Stimulated activated CD8-positive, alpha-beta memory T cell treated with anti-CD3 and anti-CD28 coated beads, Interleukin-4, amount 100 ng/mL, for 48 hours (primary cell): ENCODE measurements at regions not wholly inside any gene's neighbourhood (a gene's known extent, or its start where the extent isn't known, plus 50 kb on each side); places are given as distances from the start of the nearest gene placed in this dataset.
A peak's percentile ranks its signal among the peaks of the same experiment; 100 is the strongest.

Experiments used
- DNase-seq: peaks from one replicate; pipeline ENCODE4 v3.0.0-alpha.2; 2020

DNA sequence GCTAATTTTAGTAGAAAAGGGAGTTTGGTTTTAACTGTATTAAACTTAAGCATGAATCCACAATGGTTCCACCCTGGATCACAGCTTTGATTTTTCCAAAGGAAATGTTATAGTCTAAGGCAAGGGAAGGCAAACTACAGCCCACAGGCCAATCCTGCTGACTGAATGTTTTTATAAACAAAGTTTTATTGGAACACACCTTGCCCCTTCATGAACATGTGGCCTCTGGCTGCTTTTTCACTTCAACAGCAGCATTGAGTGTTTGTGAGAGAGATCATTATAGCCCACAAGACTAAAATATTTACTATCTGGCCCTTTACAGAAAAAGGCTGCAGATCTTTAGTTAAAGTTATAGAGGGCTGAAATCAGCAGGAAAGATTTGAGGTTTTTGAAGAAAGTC, 198.7 kb downstream of the IRS2 start:
- DNase-seq = no peak

DNA sequence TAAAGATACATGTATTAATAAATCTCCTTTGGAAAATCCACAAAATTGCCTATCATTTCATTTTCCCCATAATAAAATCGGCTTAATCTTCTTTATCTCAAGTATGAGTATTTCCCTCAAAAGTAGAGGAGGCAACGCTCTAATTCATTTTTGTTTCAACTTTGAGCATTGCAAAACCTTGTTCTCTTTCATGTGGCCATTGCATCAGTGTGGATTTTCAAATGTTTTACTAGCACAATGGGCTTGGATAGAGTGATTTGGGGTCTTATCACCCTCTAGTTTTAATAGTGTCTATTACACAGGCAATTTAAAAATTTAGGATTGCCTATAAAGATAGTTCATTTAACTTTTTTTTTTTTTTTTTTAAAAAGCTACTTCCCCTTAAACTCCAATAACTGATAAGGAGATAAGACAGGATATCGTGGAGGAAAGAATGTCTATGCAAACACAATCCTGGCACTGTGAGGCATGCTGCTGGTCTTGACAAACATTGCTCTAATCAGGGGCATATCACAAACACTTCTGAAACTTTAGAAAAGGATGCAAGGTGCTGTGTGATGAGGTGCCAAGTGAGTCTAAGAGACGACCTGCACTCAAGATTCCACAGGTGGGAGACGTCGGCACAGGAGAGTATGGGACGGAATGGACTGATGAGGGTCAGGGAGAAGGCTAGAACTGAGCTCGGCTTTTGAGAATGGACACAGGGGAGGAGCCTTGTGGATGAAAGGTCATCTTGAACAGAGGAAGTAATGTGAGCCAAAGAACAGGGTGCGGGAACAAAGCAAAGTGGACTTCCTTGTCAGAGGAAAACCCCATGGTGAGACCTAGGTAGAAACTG, 199.7 kb downstream of the IRS2 start:
- no peak for DNase-seq

DNA sequence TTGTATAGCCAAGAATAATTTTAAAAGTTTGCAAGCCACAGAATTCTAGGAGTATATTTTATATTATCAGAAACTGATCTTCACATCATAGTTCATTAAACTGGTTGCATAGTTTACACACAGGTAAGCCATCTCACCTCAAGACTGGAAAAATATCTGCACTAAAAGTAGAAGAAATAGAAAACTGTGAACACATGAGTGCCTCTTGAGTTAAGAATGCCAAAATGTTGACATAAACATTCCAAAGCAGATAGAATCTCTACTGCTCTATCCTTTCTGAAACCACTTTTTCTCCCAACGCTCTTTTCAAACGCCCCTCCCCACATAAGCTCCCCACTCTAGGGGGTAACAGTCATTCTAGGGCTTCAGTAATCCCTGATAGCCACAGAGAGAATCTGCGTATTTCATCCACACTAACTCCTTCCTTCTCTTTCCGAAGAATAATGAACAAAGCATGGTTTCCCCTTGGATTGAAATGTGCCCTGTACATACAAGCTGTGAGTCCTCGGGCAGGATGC, 201.5 kb downstream of the IRS2 start:
- DNase-seq = no peak

DNA sequence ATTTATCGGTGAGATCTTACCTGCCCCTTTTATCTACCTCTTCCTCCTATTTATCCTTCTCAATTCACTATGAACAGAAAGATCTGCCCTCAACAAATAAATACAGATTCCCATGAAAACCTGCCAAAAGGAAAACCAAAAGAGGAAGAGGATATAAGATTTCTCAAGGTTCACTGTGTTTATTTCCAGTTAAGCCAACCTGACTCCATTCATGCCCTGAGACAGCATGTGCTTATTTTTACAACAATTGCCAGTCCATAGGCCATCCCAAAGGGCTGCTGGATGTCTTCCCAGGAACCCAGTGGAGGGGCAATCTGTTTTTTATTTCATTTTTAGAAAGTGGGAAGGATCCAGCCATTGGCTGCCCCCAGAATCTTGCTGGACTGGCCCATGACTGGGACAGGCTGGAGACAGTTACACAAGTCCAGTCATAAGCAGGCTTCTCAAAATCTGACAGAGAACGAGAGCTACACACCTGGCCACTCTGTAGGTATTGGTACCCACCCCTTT, 209.1 kb downstream of the IRS2 start:
- no peak for DNase-seq

DNA sequence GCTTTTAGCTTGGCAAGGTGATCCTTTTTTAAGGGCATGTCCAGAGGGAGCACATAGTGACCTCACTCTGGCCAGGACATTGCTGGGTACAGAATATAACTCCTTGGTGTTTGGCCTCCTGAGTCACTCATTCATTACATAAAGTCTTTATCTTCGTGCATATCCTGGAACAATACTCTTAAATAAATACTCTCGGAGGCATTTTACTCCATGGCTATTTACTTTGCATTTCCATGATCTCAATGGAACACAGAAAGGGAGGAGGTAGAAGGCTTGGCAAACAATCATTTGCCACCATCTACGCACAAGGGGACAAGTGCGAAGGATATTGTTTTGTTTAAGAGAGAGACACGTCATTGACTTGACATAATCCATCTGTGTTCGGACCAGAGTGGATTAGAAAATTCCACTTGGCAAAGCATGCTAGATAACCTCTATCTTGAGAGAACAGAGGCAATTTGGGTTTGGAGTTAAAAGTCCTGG, 210.0 kb downstream of the IRS2 start:
- no peak for DNase-seq

DNA sequence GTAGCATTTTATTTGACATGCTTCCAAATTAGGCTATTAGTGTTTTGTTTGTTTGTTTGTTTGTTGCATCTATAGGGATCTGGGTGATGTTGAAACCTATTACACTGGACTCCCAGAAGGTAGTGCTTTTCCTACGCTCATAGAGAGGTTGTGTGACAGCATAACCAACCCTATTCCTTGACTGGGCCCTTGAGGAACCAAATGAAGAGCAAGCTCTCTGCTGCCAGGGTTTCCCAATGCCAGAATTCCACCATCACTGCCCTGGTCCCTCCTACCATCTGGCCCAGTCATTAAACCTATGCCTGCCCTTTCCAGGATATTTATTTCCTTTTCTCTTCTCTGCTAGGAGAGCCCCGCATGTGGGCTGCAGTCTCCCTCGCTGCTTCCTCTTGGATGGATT, 210.6 kb downstream of the IRS2 start:
- DNase-seq = no peak

DNA sequence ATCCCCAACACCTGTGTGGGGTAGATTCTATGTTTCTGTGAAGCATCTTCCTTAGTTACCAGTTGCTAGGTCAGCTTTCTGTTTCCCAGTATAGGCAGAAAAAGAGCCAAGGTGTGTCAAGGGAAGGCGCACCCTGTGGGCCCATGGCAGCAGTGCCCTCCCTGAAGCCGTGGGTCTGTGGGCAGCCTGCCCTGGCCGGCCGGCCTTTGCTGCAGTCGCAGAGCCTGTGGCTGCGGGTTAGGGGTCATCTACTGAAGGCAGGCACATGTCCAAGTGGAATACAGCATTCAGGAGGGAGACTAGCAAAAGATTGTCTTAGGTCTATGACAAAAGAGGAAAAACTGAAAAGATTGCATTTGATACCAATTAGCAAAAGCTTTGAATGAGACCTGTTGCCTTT, 214.0 kb downstream of the IRS2 start:
- no peak for DNase-seq

DNA sequence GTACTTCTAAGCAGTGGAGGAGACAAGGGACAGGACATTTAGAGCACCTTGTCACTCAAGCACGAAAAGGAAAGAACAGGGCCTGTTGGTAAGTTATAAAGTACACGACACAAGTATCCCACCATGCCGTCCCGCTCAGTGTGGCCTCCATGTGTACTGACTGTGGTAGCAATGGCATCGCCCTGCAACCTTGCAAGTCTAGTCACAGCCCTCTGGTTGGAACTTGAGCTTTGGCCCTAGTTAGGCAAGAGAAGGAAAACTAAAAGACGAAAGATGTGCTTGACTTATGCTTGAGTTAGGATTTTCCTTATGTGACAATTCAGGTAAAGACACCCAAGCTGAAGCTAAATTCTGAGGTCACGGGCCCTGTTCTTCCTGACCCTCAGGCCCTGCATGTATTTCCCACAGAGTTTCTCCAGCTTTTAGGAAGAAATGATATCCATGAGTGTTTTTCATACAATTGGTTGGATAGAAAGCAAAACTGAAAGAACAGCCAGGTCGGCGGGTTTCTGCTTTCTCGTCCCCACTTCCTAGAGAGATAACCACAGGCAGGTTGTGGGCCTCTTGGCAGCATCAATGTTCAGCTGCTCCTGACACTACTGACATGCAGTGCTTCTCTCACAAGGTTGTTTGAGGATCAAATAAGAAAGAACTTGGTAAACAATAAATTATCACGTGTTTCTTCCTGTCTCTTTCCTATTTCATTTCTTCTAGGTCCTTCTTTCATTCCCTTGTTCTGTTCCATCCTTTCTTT, 216.2 kb downstream of the IRS2 start:
- DNase-seq = peak; percentile 33

DNA sequence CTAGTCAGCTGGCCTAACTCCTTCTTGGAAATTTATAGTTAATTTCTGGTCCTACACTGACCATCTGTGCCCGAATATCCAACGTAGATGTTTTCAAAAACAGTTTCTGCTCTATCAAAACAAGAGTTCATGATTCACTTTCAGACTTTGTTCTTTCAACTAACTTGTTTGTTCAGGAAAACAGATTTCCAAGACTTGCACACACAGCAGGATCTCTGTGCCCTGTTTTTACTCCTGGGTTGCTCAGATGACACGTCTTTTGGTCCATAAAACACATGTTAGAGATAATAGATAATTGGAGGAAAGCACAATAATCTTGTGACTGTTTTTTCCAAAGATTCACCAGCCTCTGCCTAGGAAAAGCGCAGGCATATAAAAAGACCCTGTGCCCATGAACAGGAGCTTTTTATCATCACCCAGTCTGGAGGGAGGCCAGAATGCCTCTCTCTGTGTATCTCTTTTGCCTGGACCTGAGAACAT, 218.0 kb downstream of the IRS2 start:
- no peak for DNase-seq

DNA sequence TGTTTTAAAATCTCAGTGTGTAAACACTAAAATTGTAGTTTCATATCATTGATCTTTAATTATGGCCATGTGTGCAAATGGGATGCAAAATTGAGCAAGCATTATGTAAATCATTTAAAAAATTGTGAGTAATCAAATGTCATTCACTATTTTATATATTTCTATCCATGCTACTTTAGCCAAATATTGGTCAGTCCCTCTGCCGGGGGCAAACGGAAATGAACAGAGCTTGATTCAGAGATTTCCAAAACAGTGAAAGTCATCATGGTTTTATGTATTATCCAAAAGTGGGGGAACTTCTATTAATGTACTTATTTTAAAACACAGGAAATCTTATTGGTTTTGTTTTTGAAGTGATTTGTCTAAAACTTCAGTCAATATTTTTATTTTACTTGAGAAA, 219.1 kb downstream of the IRS2 start:
- DNase-seq = no peak

DNA sequence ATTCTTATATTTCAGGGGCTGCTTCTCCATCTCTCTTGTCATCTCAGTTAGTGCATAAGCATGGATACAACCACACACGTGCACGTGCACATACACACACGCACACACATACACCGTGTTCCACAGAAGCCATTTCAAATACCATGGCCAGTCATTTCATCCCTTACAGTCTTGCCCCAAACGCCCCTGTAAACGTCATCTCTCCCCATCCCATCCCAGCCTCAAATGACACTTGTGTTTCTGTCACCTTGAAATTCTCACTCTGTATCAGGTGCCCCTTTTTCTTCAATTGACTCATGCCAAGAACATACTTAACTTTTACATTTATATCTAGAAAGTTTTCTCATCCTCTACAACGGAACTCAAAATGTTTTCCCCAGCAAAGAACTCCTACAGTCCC, 220.5 kb downstream of the IRS2 start:
- no peak for DNase-seq

DNA sequence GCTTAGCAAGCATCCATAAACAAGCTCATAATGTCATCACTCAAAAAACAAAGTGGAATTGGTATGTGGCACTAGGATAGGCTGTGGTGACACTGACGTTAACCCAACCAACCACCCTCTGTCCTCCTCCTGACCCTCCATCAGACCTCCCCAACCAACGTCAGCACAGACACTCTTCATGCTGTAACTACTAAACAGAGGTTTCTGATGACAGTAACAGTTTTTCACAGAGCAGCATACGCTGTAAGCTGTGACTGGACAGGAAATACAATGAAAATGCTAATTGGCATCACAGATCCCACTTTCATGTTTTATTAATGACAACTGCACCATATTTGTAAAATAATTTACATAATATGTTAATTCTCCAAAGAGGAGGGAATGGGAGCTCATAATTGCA, 238.0 kb downstream of the IRS2 start:
- no peak for DNase-seq

DNA sequence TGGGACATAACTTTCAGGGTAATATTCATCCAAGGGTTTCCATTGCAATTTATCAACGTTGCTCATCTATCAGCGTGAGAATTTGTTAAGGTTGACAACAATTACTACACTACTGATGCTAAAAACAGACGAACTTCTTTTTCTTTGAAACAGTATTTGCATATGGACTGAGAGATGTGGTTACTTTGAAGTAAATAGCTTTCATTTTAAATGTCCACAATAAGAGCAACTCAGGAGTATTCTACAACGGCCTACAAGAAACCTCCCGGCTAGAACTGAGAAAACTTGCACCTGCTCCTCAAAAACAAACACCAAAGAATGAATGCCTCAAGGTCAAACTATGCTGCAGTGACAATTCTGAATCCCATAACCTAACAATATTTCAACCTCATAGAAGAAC, 238.4 kb downstream of the IRS2 start:
- DNase-seq = no peak

DNA sequence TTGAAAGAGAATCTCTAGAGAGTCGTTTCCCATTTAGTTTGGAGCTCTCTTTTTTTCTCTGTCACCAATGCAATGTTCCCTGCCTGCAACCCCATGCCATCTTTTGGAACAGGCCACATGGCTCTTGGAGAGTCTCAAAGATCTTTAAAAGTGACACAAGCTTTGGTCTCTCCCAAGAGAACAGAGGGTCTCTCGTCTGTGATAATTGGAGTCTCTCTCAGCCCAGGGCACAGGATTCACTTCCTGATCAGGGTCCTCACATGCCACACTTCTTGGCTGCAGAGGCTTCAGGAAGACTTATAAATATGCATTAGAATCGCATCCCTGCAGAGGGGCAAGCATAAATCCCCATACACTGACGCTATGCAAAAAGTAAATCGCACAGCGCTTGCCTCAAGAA, 240.5 kb downstream of the IRS2 start:
- DNase-seq = no peak

DNA sequence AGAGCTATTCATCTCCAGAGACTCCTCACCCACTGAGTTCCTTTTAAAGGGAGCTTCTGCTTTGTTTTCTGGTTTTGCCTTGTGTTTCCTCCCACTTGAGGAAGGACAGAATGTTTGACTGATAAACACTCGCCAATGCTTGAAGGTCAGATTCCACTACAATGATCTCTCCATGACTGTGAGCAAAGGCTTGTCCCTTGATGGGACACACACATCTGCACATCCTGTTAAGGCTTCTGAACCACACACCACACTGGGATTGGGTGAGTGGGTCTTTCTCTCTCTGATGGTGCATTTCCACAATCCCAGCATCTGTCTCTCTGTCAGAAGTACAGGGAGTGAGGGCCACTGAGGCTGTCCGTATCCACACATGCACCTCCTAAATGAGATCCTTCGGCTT, 245.3 kb downstream of the IRS2 start:
- DNase-seq = no peak

DNA sequence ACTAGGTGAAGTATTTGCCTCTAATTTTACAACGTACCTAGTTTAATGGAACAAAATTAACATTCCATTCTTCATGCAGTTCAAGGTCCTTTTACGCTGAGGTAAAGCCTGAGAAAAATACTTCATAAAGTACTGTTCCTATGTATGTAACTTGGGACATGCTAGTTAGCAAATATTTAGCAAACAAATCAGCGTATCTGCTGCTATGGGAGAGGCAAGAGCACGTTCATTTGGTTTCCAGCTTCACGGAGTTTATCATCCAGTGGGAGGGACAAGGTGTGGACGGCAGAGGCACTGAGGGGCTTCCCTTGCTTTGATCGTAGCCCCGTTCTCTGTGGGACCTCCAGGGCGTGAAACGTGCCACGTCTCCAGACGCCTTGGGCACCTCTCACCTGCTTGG, 248.8 kb downstream of the IRS2 start:
- no peak for DNase-seq

DNA sequence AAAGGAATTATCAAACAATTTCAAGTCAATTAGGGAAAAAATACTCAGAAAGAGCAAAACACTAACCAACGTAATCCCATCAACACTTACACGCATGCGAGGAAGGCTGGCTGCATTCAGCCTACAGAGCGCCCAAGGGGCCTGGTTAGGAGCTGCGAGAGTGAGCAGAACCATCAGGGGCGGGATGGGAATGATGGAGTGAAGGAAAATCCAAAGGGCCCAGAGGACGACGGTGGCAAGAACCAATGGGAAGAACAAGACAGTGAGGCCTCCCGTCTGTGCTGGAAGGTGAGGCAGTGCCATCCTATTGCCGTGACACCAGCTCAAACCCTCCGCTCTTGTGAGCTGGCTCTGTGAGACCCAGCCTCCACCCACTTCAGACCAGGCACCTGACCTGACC, 253.0 kb downstream of the IRS2 start:
- no peak for DNase-seq

DNA sequence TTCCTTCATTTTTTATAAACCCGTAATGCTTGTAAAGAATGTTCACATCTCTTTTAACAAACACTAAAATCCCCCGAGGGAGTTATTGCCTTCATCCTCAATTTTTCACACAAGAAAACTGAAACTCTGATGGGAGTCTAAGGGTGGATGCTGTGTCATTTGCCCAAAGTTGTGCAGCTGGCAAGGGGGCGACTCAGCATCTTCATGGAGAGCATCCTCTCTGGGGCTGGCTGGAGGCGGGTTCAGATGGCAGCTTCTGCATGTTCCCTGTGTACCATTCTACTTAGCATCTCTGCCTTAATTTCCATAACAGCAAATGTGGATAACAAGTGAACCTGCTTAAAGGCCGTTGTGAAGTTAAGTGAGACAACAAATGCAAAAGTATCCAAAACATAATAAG, 256.4 kb downstream of the IRS2 start:
- DNase-seq = no peak

DNA sequence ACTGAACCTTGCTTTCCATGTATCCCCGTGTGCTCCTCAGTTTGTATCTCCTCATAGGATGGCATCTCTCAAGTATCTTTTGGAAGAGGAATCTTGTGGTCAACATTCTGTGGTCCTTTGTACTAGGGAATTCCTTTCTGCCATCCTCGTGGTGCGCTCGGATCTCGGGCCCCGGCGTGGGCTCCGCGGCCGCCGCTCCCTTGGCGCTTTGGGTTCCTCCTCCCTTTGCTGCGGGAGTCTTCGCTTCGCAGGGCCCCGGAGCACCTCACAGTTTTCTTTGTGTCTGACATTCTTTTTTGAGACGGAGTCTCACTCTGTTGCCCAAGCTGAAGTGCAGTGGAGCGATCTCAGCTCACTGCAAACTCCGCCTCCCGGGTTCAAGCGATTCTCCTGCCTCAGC, 264.7 kb downstream of the IRS2 start:
- DNase-seq = no peak

DNA sequence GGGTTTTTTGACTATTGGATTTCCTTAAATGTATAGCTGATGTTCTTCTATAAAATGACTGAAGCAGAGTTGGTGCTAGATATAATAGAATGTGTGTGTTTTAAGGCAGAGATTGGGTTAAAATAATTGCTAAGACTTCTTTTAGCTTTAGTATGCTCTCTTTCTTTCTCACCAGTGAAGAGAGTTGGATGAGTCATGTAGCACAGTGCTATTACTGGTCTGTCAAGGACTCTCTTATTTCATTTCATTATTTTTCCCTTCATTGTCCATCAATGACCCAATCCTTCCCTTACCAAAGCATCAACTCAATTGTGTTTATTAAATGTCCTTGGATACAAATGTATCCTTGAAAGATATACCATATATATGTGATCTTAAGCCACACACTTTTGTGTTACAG, 268.9 kb downstream of the IRS2 start:
- DNase-seq = no peak

DNA sequence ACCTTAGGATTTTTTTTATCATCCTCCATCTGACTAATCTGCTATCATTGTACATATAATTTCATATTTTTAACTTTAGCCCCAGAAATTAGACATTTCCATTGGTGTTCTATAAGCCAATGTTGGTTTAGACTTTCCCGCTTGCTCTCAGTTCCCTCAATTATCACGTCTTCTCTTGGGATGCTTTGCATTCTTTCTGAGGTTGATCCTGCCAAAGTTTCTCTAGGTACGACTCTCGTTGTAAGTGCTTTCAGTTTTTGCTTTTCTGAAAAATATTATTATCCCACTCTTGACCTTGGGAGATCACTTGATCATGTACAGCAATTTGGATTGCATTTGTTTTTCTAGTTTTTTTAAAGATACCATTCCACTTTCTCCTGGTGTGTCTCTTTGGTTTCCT, 270.2 kb downstream of the IRS2 start:
- DNase-seq = no peak

DNA sequence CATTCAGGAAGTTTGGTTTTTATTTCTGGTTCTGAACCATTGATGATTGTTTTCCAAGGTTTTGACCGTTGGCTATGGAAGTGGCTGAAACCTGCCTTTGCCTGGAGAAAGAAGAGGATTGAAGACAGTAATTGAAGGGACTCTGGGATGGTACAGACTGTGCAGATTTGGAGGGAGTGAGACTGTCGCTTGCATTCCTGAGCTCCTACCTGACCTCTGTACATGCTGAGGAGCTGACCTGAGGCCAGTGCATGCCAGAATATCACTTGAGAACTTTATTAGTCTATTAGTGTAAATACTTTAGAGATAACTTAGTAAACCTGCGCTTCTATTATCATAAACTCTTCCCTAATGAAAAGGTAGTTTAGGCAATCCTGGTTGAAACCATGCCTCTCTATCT, 276.4 kb downstream of the IRS2 start:
- DNase-seq = no peak

DNA sequence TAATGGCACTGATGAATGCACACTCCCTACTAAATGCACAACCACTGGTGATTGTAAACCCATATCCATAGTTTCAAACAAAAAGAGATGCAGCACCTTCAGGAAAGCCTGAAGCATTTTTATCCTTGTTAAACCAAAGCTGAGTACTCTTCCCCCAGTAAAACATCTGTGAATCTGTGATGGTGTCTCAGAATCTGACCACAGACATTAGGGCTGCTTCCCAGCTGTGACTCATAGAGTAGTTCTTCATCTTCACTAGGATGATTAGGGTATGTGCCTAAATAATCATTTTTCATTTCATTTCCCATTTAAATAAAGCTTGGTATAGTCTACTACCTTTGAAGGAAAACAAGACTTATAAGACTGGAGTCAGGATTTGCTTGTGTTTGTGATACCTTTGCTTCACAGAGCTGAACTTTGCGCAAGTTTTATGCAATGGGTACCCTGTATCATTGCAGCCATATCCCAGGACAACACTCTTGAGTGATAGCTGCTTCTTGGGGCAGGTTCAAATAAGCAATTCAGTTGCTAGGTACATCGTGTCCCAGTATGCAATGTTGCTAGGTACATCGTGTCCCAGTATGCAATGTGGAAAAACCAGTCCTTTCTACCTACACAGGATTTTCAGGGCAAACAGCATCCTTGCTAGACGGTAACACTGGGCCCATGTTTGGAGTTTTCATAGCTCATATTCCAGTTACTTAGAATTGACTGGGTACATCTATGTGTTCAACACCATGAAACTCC, 277.1 kb downstream of the IRS2 start:
- DNase-seq = no peak
